GM23338 (cell line): ENCODE measurements at regions not wholly inside any gene's neighbourhood (a gene's known extent, or its start where the extent isn't known, plus 50 kb on each side); places are given as distances from the start of the nearest gene placed in this dataset.

Experiments used
- ATAC-seq: fragments of 200-7000 bp; cut with Tn5 transposase; 3 replicates; pipeline ENCODE4 v1.9.1; 2020
- DNase-seq: peaks from one replicate; pipeline ENCODE4 v3.0.0-alpha.2; 2015; ENCODE audit warnings: low spot score
- H2AFZ ChIP-seq: fragments of 200-600 bp; sonication (generic); 2 replicates; pipeline ENCODE4 v1.8.0; 2016; ENCODE audit warnings: antibody characterized with exemption, mild to moderate bottlenecking, moderate library complexity
- H3F3A ChIP-seq: fragments of 200-600 bp; sonication (generic); replicated peaks from 2 replicates; pipeline ENCODE4 v1.8.0; 2017; ENCODE audit warnings: antibody characterized with exemption, mixed run types, low read depth
- H3K27ac ChIP-seq: fragments of 200-600 bp; sonication (generic); 2 replicates; pipeline ENCODE4 v1.6.1; 2016; ENCODE audit warnings: low read depth
- H3K27me3 ChIP-seq: fragments of 200-600 bp; sonication (generic); 2 replicates; pipeline ENCODE4 v1.8.0; 2016; ENCODE audit warnings: mild to moderate bottlenecking, mixed run types, moderate library complexity; ENCODE audit not compliant: insufficient read depth
- H3K36me3 ChIP-seq: fragments of 200-600 bp; sonication (generic); 2 replicates; pipeline ENCODE4 v1.8.0; 2016; ENCODE audit warnings: mild to moderate bottlenecking; ENCODE audit not compliant: insufficient read depth
- H3K4me1 ChIP-seq: fragments of 200-600 bp; sonication (generic); 2 replicates; pipeline ENCODE4 v1.8.0; 2016; ENCODE audit warnings: mild to moderate bottlenecking, moderate library complexity; ENCODE audit not compliant: insufficient read depth
- H3K4me2 ChIP-seq: fragments of 200-600 bp; sonication (generic); 2 replicates; pipeline ENCODE4 v1.7.1; 2017; ENCODE audit warnings: mixed run types
- H3K4me3 ChIP-seq: fragments of 200-600 bp; sonication (generic); 2 replicates; pipeline ENCODE4 v1.6.1; 2016; ENCODE audit warnings: mixed run types
- H3K79me2 ChIP-seq: fragments of 200-600 bp; sonication (generic); replicated peaks from 2 replicates; pipeline ENCODE4 v1.8.0; 2017; ENCODE audit warnings: mild to moderate bottlenecking; ENCODE audit not compliant: insufficient read depth
- H3K9me2 ChIP-seq: fragments of 200-600 bp; sonication (generic); 2 replicates; pipeline ENCODE4 v1.8.0; 2017; ENCODE audit not compliant: insufficient read depth
- H4K20me1 ChIP-seq: fragments of 200-600 bp; sonication (generic); replicated peaks from 2 replicates; pipeline ENCODE4 v1.8.0; 2017; ENCODE audit warnings: mild to moderate bottlenecking; ENCODE audit not compliant: insufficient read depth
- H3K27ac Mint-ChIP-seq: 2 replicates; pipeline ENCODE4 v1.8.0; 2020; ENCODE audit warnings: inconsistent platforms, mild to moderate bottlenecking, moderate library complexity, mixed read lengths
- H3K27me3 Mint-ChIP-seq: 3 replicates; pipeline ENCODE4 v1.8.0; 2022; ENCODE audit warnings: low read depth, mild to moderate bottlenecking, moderate library complexity, mixed read lengths, inconsistent platforms; ENCODE audit not compliant: insufficient read depth, poor library complexity
- H3K36me3 Mint-ChIP-seq: 3 replicates; pipeline ENCODE4 v1.8.0; 2021; ENCODE audit warnings: low read depth, mild to moderate bottlenecking, inconsistent platforms, moderate library complexity, mixed read lengths
- H3K4me1 Mint-ChIP-seq: 3 replicates; pipeline ENCODE4 v1.8.0; 2020; ENCODE audit warnings: mild to moderate bottlenecking, inconsistent platforms, mixed read lengths
- H3K4me3 Mint-ChIP-seq: 3 replicates; pipeline ENCODE4 v1.8.0; 2021; ENCODE audit warnings: moderate library complexity, mild to moderate bottlenecking, inconsistent platforms, mixed read lengths
- H3K9me3 Mint-ChIP-seq: 3 replicates; pipeline ENCODE4 v1.8.0; 2020; ENCODE audit warnings: moderate library complexity, mild to moderate bottlenecking, inconsistent platforms, mixed read lengths
- CTCF ChIP-seq, 2 experiments: fragments of 200-600 bp in 1 of 2; sonication (generic) in 1 of 2; conservative IDR thresholded peaks; 2 replicates each; pipeline versions ENCODE4 v1.5.1 to v1.6.1; 2016 to 2017; ENCODE audit warnings: antibody characterized with exemption in 2 of 2, low read depth in 2 of 2, mild to moderate bottlenecking in 2 of 2, moderate library complexity in 1 of 2
- EZH2 ChIP-seq: fragments of 200-600 bp; sonication (generic); IDR thresholded peaks from one replicate; pipeline ENCODE4 v1.8.0; 2017; ENCODE audit warnings: antibody characterized with exemption, mild to moderate bottlenecking, low read depth; ENCODE audit not compliant: unreplicated experiment
- ZNF331 ChIP-seq: fragments of 250-450 bp; sonication (Bioruptor Pico); IDR thresholded peaks from 2 replicates; pipeline ENCODE4 v1.5.0; 2020; ENCODE audit warnings: low read depth, mild to moderate bottlenecking, moderate library complexity
- ZNF462 ChIP-seq: fragments of 250-450 bp; sonication (Bioruptor Pico); IDR thresholded peaks from 2 replicates; pipeline ENCODE4 v1.5.0; 2020; ENCODE audit warnings: mild to moderate bottlenecking, moderate library complexity

- TF ChIP-seq CTCF (conservative IDR thresholded peaks at IDR 0.05; ENCODE audit: low read depth in 2 of 2) (no peak), ZNF462 (CRISPR knock-in tag) (no peak), ZNF331 (no peak)
Measured at GRCh38 chr3:161602918-161603317, 106.3 kb downstream of the OTOL1 start (continued).

- H3K9me3 Mint-ChIP-seq, result peaks cover 6% of the 10 kb centered on the region
- no peaks in the 10 kb centered on the region for H3K27me3 Mint-ChIP-seq
- no peaks in the 10 kb centered on the region for H3K9me2 ChIP-seq
- peaks cover 2% of the 10 kb centered on the region; the same call in 2 of the 3 replicates for H3K4me1 Mint-ChIP-seq
- no peak overlapping the region for H2AFZ ChIP-seq
- H3K4me3 ChIP-seq, result no peak overlapping the region
- DNase-seq (no peak), ATAC-seq (no peak)
- H3K79me2 ChIP-seq, result no peaks in the 10 kb centered on the region
- no peaks in the 10 kb centered on the region for H3K4me1 ChIP-seq
- H3K4me3 Mint-ChIP-seq, result no peak overlapping the region
- H3K36me3 ChIP-seq, result peaks cover under 1% of the 10 kb centered on the region; the same call in 1 of the 2 replicates
- no peaks in the 10 kb centered on the region for H3F3A ChIP-seq
- peaks cover 8% of the 10 kb centered on the region for H3K36me3 Mint-ChIP-seq
- H3K27ac ChIP-seq, result no peak overlapping the region
- no peak overlapping the region for H3K27ac Mint-ChIP-seq
- H3K4me2 ChIP-seq, result no peak overlapping the region
- H3K27me3 ChIP-seq, result no peaks in the 10 kb centered on the region
- no peaks in the 10 kb centered on the region for H4K20me1 ChIP-seq
- no peak for TF ChIP-seq ZNF462 (CRISPR knock-in tag)
- TF ChIP-seq EZH2, result no peak
Measured at GRCh38 chr3:161607056-161607455, 110.4 kb downstream of the OTOL1 start.
